Large intestine (tissue), 3 donors: ENCODE measurements at regions not wholly inside any gene's neighbourhood (a gene's known extent, or its start where the extent isn't known, plus 50 kb on each side); places are given as distances from the start of the nearest gene placed in this dataset.

ENCODE experiments used
- DNase-seq, 2 donors: peaks; one replicate each; pipeline versions ENCODE4 v3.0.0 to v3.0.0-alpha.2; 2013
- H3K27ac ChIP-seq: one replicate; pipeline ENCODE4 v1.5.1; 2013; ENCODE audit warnings: low read length
- H3K27me3 ChIP-seq: 2 replicates; pipeline ENCODE4 v1.6.1; 2013; ENCODE audit warnings: low read length; ENCODE audit not compliant: control insufficient read depth, insufficient read depth
- H3K36me3 ChIP-seq: 2 replicates; pipeline ENCODE4 v1.6.1; 2013; ENCODE audit warnings: low read length; ENCODE audit not compliant: control insufficient read depth, insufficient read depth
- H3K4me1 ChIP-seq: one replicate; pipeline ENCODE4 v1.6.1; 2013; ENCODE audit warnings: low read length; ENCODE audit not compliant: control insufficient read depth, insufficient read depth
- H3K4me3 ChIP-seq: one replicate; pipeline ENCODE4 v1.5.1; 2013; ENCODE audit warnings: low read length
- H3K9me3 ChIP-seq: one replicate; pipeline ENCODE4 v1.6.1; 2013; ENCODE audit warnings: mild to moderate bottlenecking, low read depth, low read length, moderate library complexity; ENCODE audit not compliant: control insufficient read depth
- whole genome bisulfite sequencing: methylation state at CpG from one replicate; pipeline ENCODE4 v1.1.5; 2013; ENCODE audit warnings: low lambda C conversion rate; ENCODE audit not compliant: insufficient coverage; 5-methylcytosine and 5-hydroxymethylcytosine counted together

- H3K4me3 ChIP-seq = no peak overlapping the region
- no peaks in the 10 kb centered on the region for H3K36me3 ChIP-seq
- no peaks in the 10 kb centered on the region for H3K27me3 ChIP-seq
- H3K27ac ChIP-seq = no peak overlapping the region
- no peak for DNase-seq
- no peaks in the 10 kb centered on the region for H3K9me3 ChIP-seq
- WGBS = no CpG with 5 or more reads among the region's 2 CpGs
- no peaks in the 10 kb centered on the region for H3K4me1 ChIP-seq
Observed at GRCh38 chr5:129821477-129822131, 73.7 kb downstream of the MINAR2 start.

GRCh38 chr5:129830288-129830687, 74.0 kb upstream of the CHSY3 start:
- H3K4me1 ChIP-seq = no peaks in the 10 kb centered on the region
- no peak overlapping the region for H3K27ac ChIP-seq
- H3K4me3 ChIP-seq = no peak overlapping the region
- DNase-seq = no peak
- no peaks in the 10 kb centered on the region for H3K9me3 ChIP-seq
- WGBS = 60% methylated on average over 1 of the region's 2 CpGs
- no peaks in the 10 kb centered on the region for H3K36me3 ChIP-seq
- no peaks in the 10 kb centered on the region for H3K27me3 ChIP-seq

- Histone ChIP-seq H3K4me1 (no peaks in the 10 kb centered on the region), H3K4me3 (no peak overlapping the region), H3K27me3 (no peaks in the 10 kb centered on the region), H3K9me3 (no peaks in the 10 kb centered on the region), H3K36me3 (no peaks in the 10 kb centered on the region), H3K27ac (no peak overlapping the region)
- no peak for DNase-seq
- WGBS = no CpG with 5 or more reads among the region's 2 CpGs
Observed at GRCh38 chr5:129836321-129836720, 67.9 kb upstream of the CHSY3 start.

- no peaks in the 10 kb centered on the region for H3K4me1 ChIP-seq
- H3K4me3 ChIP-seq = no peak overlapping the region
- no peaks in the 10 kb centered on the region for H3K9me3 ChIP-seq
- H3K27ac ChIP-seq = no peak overlapping the region
- H3K27me3 ChIP-seq = no peaks in the 10 kb centered on the region
- DNase-seq = no peak
- no peaks in the 10 kb centered on the region for H3K36me3 ChIP-seq
Observed at GRCh38 chr5:129844764-129845163, 59.5 kb upstream of the CHSY3 start.

GRCh38 chr5:129852747-129853352, 51.4 kb upstream of the CHSY3 start:
- H3K9me3 ChIP-seq = no peaks in the 10 kb centered on the region
- 43% methylated on average over 4 of the region's 6 CpGs for WGBS
- H3K36me3 ChIP-seq = no peaks in the 10 kb centered on the region
- H3K4me3 ChIP-seq = no peak overlapping the region
- H3K4me1 ChIP-seq = no peaks in the 10 kb centered on the region
- no peaks in the 10 kb centered on the region for H3K27me3 ChIP-seq
- H3K27ac ChIP-seq = no peak overlapping the region
- DNase-seq = peak; percentile 31 to 44

DNA sequence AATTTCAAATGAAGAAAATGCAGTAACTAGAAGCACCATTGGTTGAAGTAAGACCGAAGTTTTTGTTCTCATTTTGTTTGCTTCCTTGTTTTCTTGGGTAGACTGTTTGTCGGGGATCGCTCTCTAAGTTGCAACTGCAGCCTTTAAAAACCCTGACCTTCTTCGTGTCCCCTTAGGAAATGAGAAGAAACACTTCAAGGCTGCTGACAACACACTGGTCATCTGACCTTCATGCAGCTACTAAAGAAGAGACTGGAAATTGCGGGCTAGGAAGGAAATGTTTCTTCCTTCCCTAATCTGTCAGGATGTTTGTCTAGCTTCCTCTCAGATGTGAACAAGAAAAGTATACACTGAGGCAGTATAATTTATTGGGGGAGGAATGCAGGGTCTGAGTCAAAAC, 50.7 kb upstream of the CHSY3 start:
- Histone ChIP-seq H3K9me3 (no peaks in the 10 kb centered on the region), H3K36me3 (no peaks in the 10 kb centered on the region), H3K27me3 (no peaks in the 10 kb centered on the region), H3K27ac (no peak overlapping the region), H3K4me3 (no peak overlapping the region), H3K4me1 (no peaks in the 10 kb centered on the region)
- no CpG with 5 or more reads among the region's 5 CpGs for WGBS
- DNase-seq = no peak
